GM06990 (cell line): ENCODE measurements at regions not wholly inside any gene's neighbourhood (a gene's known extent, or its start where the extent isn't known, plus 50 kb on each side); places are given as distances from the start of the nearest gene placed in this dataset.

Source experiments
- DNase-seq: peaks from one replicate; pipeline ENCODE4 v3.0.0-alpha.2; 2011; ENCODE audit not compliant: insufficient read length; ENCODE audit errors: extremely low read depth
- H3K27me3 ChIP-seq: replicated peaks from 2 replicates; pipeline ENCODE4 v1.6.0; 2011; ENCODE audit warnings: low read length; ENCODE audit not compliant: control insufficient read depth, insufficient read depth
- H3K36me3 ChIP-seq: 2 replicates; pipeline ENCODE4 v1.5.1; 2011; ENCODE audit warnings: low read length; ENCODE audit not compliant: control insufficient read depth, insufficient read depth
- H3K4me3 ChIP-seq: replicated peaks from 2 replicates; pipeline ENCODE4 v1.5.1; 2011; ENCODE audit warnings: low read depth, mild to moderate bottlenecking, control low read depth, low read length
- TF ChIP-seq, protein P1 (sequence below): IDR thresholded peaks from 2 replicates; pipeline ENCODE4 v1.5.1; 2011; ENCODE audit warnings: low read length, control low read depth, mild to moderate bottlenecking, inconsistent platforms; ENCODE audit not compliant: insufficient read depth, poor library complexity, severe bottlenecking

DNA sequence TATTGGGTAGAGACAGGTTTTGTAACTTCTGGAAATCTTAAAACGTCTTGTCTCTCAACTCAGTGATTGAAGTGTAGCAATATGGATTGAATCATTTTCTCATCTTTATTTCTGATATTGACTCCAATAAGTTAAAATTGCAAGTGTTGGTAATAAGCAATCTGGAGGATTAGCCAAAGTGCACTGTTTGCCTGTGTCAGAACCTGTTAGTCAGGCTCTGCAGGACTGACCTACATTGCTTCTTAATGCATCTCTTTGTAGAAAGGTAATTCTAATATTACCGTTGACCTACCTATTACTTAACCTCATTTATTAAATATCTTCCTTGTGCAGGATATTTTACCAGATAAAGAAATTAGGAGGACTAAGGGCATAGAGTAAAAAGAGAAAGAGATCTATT is 484.0 kb upstream of the CITED2 start:
- no peak for DNase-seq
- no peaks in the 10 kb centered on the region for H3K36me3 ChIP-seq
- no peak overlapping the region for H3K4me3 ChIP-seq
- no peaks in the 10 kb centered on the region for H3K27me3 ChIP-seq
- TF ChIP-seq, protein P1, sequence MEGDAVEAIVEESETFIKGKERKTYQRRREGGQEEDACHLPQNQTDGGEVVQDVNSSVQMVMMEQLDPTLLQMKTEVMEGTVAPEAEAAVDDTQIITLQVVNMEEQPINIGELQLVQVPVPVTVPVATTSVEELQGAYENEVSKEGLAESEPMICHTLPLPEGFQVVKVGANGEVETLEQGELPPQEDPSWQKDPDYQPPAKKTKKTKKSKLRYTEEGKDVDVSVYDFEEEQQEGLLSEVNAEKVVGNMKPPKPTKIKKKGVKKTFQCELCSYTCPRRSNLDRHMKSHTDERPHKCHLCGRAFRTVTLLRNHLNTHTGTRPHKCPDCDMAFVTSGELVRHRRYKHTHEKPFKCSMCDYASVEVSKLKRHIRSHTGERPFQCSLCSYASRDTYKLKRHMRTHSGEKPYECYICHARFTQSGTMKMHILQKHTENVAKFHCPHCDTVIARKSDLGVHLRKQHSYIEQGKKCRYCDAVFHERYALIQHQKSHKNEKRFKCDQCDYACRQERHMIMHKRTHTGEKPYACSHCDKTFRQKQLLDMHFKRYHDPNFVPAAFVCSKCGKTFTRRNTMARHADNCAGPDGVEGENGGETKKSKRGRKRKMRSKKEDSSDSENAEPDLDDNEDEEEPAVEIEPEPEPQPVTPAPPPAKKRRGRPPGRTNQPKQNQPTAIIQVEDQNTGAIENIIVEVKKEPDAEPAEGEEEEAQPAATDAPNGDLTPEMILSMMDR, result no peak

DNA sequence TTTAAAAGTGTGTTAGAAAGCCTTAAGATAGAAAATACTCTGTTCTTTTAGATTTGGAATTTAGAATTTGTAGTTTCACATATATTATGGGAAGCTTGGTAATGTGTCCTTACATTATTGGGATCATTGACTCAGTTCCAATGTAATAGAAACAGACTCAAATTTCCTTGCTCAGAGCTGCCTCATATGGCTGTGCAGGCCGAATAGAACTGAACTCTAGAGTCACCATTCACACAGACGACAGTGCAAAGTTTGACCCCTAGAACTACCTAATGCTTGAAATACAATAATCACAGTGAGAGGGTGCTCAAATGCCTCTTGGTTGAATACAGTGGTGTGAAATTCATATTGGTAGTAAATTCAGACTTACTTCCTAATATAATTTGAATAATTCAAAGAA is 482.7 kb upstream of the CITED2 start:
- H3K4me3 ChIP-seq, result no peak overlapping the region
- DNase-seq, result no peak
- TF ChIP-seq, protein P1, result no peak
- no peaks in the 10 kb centered on the region for H3K36me3 ChIP-seq
- H3K27me3 ChIP-seq, result no peaks in the 10 kb centered on the region

DNA sequence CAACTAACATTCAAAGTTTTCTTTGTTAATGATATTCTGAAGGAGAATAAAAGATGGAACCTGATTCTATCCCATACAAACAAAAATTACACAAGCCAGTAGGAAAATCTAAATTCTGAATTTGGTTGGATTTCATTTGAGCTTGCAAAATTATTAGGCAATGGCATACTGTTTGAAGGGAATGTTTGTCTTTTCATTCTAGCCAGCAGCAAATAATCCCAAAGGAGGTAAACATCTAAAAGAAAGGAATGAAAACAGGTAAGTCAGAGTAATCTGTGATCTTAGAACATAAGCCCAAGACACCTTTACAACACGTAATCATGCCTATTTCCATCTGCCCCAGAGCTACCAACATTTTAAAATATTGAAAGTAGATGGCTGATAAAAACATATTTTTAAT is 482.1 kb upstream of the CITED2 start:
- H3K4me3 ChIP-seq, result no peak overlapping the region
- TF ChIP-seq, protein P1, result no peak
- no peak for DNase-seq
- no peaks in the 10 kb centered on the region for H3K27me3 ChIP-seq
- H3K36me3 ChIP-seq, result no peaks in the 10 kb centered on the region

DNA sequence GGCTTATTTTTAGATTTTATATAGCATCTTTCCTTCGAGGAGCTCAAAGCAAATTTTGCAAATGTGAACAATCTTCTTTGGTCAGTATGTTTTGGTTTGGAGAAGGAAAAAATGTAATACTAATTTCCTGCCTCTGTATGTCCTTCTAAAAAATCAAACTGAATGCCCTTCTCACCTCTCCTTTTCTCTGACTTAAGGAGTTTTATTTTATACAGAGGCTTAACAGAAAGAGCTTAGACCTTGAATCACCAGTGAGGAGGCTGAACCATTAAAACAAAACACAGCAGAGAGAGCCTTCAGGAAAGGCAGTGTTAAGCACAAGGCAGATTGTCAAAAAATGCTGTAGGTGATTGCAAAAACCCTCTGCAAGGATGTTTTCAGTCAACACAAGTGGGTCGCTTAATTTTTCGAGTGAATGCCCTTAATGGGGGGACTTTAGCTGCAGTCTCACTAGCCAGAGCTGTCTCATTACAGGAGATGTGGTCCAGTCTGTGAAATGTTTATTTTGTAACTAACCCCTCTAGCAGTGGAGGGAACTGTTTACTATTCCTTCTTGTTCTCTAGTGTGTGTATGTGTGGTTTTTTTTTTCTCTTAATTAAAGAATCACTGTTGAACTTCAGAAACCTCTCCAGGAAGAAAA is 481.3 kb upstream of the CITED2 start:
- TF ChIP-seq, protein P1, result no peak
- H3K27me3 ChIP-seq, result no peaks in the 10 kb centered on the region
- no peak for DNase-seq
- no peak overlapping the region for H3K4me3 ChIP-seq
- no peaks in the 10 kb centered on the region for H3K36me3 ChIP-seq

DNA sequence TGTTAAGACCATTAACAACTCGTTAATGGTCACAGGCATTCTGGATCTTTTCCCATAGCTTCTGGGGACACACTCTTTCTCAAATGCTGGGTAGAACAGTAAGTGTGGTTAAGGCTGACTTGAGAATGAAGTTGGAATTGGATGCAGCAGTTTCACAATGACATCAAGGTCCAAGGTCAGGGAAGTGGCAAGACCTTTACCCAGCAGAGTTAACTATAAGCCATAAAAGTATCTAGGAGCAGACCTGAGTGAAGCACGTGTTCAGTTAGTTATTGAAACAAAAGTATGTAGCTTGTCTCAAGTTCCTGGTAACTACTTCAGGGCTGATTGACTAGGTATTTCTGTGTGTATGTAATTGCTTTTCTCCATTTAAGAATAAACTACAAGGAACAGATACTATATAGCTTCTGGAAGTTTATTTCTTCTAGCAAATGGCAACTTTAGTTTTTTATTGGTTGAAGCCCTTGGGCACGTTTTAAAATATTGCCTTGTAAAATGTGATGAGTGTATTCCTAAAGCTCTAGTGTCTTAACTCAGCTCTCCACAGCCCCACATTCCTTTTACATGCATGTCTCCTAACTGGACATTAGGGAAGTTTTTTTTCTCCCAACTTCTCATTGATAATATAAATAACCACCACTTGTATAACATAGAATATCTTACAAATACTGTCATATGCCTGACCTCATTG is 479.0 kb upstream of the CITED2 start:
- no peaks in the 10 kb centered on the region for H3K27me3 ChIP-seq
- no peak for DNase-seq
- TF ChIP-seq, protein P1, result no peak
- H3K36me3 ChIP-seq, result no peaks in the 10 kb centered on the region
- no peak overlapping the region for H3K4me3 ChIP-seq
